Testis (tissue), 2 donors: ENCODE measurements at regions not wholly inside any gene's neighbourhood (a gene's known extent, or its start where the extent isn't known, plus 50 kb on each side); places are given as distances from the start of the nearest gene placed in this dataset.
"Not testable (repeated sequence)": the region's sequence is repeated elsewhere in the genome, so short reads cannot be mapped to it uniquely, and the experiment has no call there.

Experiments
- DNase-seq: peaks from one replicate; pipeline ENCODE4 v3.0.0-alpha.2; 2019
- H3K27ac ChIP-seq, 2 donors: fragments of 200-600 bp; sonication (generic); one replicate each; pipeline ENCODE4 v1.5.1; 2019
- H3K27me3 ChIP-seq: fragments of 200-600 bp; sonication (generic); one replicate; pipeline ENCODE4 v1.5.1; 2019
- H3K36me3 ChIP-seq: fragments of 200-600 bp; sonication (generic); one replicate; pipeline ENCODE4 v1.5.1; 2017; ENCODE audit warnings: low read depth; ENCODE audit errors: missing control alignments
- H3K4me1 ChIP-seq: fragments of 200-600 bp; sonication (generic); one replicate; pipeline ENCODE4 v1.5.1; 2019
- H3K4me3 ChIP-seq, 2 donors: fragments of 200-600 bp; sonication (generic); one replicate each; pipeline ENCODE4 v1.5.1; 2017 to 2019
- H3K9me3 ChIP-seq: fragments of 200-600 bp; sonication (generic); one replicate; pipeline ENCODE4 v1.5.1; 2017
- CTCF ChIP-seq, 3 experiments: fragments of 450-650 bp in 2 of 3; fragments of 200-600 bp in 1 of 3; sonication (generic) in 1 of 3; IDR thresholded peaks; one replicate each; pipeline ENCODE4 v1.5.1; 2016 to 2019; ENCODE audit warnings: antibody characterized with exemption in 3 of 3, mild to moderate bottlenecking in 2 of 3, moderate library complexity in 1 of 3
- POLR2A ChIP-seq: fragments of 450-650 bp; IDR thresholded peaks from one replicate; pipeline ENCODE4 v1.6.1; 2017; ENCODE audit warnings: antibody characterized with exemption, mild to moderate bottlenecking, moderate library complexity
- WGBS, 2 donors: methylation state at CpG; one replicate each; pipeline ENCODE4 v1.1.5; 2018; 5-methylcytosine and 5-hydroxymethylcytosine counted together
- intact Hi-C: fragments of 100-400 bp; cut with DNase I; formaldehyde crosslinking; loops from one replicate; pipeline ENCODE4 v1.15.1; 2023; ENCODE audit warnings: low total_unique reads

GRCh38 chr4:42237010-42237409 lies 84.6 kb upstream of the BEND4 start:
- DNase-seq, result no peak
- no peaks in the 10 kb centered on the region for H3K9me3 ChIP-seq
- no peak overlapping the region for H3K4me3 ChIP-seq
- H3K4me1 ChIP-seq, result no peaks in the 10 kb centered on the region
- no peaks in the 10 kb centered on the region for H3K27me3 ChIP-seq
- H3K36me3 ChIP-seq, result no peaks in the 10 kb centered on the region
- H3K27ac ChIP-seq, result no peak overlapping the region
- no peak for TF ChIP-seq CTCF (IDR thresholded peaks at IDR 0.05)
- no peak for TF ChIP-seq POLR2A
- WGBS, 2 donors, result 86 to 90% methylated on average over 5 of the region's 5 CpGs
- intact Hi-C loops, result no loop called here

- Histone ChIP-seq H3K9me3 (no peaks in the 10 kb centered on the region), H3K4me1 (no peaks in the 10 kb centered on the region), H3K27ac (no peak overlapping the region), H3K4me3 (no peak overlapping the region), H3K27me3 (no peaks in the 10 kb centered on the region), H3K36me3 (no peaks in the 10 kb centered on the region)
- intact Hi-C loops, result no loop called here
- TF ChIP-seq POLR2A, result no peak
- no peak for TF ChIP-seq CTCF (IDR thresholded peaks at IDR 0.05)
- 41 to 43% methylated on average over 6 of the region's 6 CpGs for WGBS, 2 donors
- DNase-seq, result no peak
Observed at GRCh38 chr4:42237451-42237850, 85.0 kb upstream of the BEND4 start.

- 66 to 78% methylated on average over 4 of the region's 4 CpGs for WGBS, 2 donors
- no peaks in the 10 kb centered on the region for H3K9me3 ChIP-seq
- intact Hi-C loops, result no loop called here
- H3K27me3 ChIP-seq, result no peaks in the 10 kb centered on the region
- H3K36me3 ChIP-seq, result no peaks in the 10 kb centered on the region
- no peak for TF ChIP-seq CTCF (IDR thresholded peaks at IDR 0.05)
- no peak for TF ChIP-seq POLR2A
- no peak overlapping the region for H3K27ac ChIP-seq
- H3K4me3 ChIP-seq, result no peak overlapping the region
- no peak for DNase-seq
- H3K4me1 ChIP-seq, result no peaks in the 10 kb centered on the region
Observed at GRCh38 chr4:42248972-42249371, 96.5 kb upstream of the BEND4 start.

- intact Hi-C loops, result no loop called here
- no peaks in the 10 kb centered on the region for H3K4me1 ChIP-seq
- no peaks in the 10 kb centered on the region for H3K27me3 ChIP-seq
- DNase-seq, result no peak
- H3K27ac ChIP-seq, result no peak overlapping the region
- no peak overlapping the region for H3K4me3 ChIP-seq
- no peaks in the 10 kb centered on the region for H3K9me3 ChIP-seq
- 85 to 91% methylated on average over 3 of the region's 3 CpGs for WGBS, 2 donors
- H3K36me3 ChIP-seq, result no peaks in the 10 kb centered on the region
- no peak for TF ChIP-seq POLR2A
- TF ChIP-seq CTCF (IDR thresholded peaks at IDR 0.05), result no peak
Observed at GRCh38 chr4:42252315-42252714, 99.9 kb upstream of the BEND4 start.

- WGBS, 2 donors, result 93% methylated on average over 6 of the region's 6 CpGs
- intact Hi-C loops, H3K36me3 ChIP-seq, H3K27ac ChIP-seq, H3K27me3 ChIP-seq, H3K4me1 ChIP-seq, H3K9me3 ChIP-seq, H3K4me3 ChIP-seq, DNase-seq: not testable (repeated sequence)
Observed at GRCh38 chr4:42257645-42258044, 105.2 kb upstream of the BEND4 start.
